NCI-H524 (cell line): ENCODE measurements at regions not wholly inside any gene's neighbourhood (a gene's known extent, or its start where the extent isn't known, plus 50 kb on each side); places are given as distances from the start of the nearest gene placed in this dataset.

Experiments used
- DNase-seq, 2 experiments: peaks; one replicate each; lab custom pipeline; 2025; lab: John Stamatoyannopoulos, UW

- DNase-seq: no peak
Observed at GRCh38 chr3:40995271-40995670, 204.0 kb upstream of the CTNNB1 start.

- DNase-seq: no peak
Observed at GRCh38 chr3:40996382-40996781, 202.9 kb upstream of the CTNNB1 start.

GRCh38 chr3:40996827-40997710 lies 202.2 kb upstream of the CTNNB1 start:
- no peak for DNase-seq

DNA sequence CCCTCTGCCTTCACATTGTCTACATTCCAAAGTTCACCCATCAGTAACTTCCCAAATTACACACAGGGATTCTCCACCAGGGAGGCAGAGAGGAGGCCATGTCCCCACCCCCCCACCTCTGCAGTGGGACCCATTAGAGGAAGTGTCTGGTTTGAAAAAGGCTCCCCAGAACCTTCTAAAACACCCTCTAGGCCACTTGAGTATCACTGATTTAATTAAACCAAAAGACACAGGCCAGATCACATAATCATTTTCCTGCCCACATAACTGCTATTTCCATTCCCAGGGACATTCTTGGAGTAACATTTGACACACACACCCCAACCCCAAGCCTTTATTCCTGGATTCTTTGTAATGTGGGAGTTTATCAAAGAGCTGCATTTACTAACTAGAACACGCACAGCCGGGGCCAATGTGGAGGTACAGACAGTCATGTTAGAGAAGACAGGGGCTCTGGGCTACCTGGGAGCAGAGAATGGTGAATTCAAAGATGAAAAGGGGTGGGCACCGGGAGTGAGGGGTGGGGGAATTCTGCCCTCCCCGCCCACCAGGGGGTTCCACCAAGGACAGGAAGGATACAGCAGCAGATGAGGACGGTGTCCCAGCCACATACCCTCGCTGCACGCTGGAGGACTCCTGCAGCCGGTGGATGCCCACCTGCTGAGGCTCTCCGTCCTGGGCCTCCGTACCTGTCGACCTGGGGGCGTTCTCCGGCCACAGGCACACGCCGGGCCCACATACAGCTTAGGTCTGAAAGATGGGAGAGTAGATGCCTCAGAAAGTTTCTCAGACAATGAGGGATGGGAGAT lies 201.4 kb upstream of the CTNNB1 start:
- no peak for DNase-seq

- DNase-seq: no peak
Observed at GRCh38 chr3:40999682-41000081, 199.6 kb upstream of the CTNNB1 start.

GRCh38 chr3:41000471-41000870 lies 198.8 kb upstream of the CTNNB1 start:
- DNase-seq: no peak

- DNase-seq: no peak
Observed at GRCh38 chr3:41001556-41001955, 197.7 kb upstream of the CTNNB1 start.

DNA sequence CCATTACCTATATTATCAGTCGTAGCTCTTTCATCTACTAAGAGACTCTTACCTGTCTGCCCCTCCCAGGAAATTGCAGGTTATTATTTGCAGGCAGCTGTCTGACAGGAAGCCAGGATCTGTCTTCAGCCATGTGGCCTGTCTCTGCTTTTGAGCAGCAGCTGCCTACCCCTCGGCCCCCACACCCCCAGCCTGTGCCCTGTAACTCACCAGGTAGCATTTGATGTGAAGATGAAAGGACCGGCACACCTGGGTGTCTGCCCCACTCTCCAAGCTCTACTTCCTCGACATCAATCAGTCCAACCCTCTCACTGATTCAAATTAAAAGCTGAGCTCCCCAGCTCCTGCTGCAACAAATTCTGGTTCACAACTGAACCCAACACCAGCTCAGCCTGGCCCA lies 197.2 kb upstream of the CTNNB1 start:
- DNase-seq: no peak

DNA sequence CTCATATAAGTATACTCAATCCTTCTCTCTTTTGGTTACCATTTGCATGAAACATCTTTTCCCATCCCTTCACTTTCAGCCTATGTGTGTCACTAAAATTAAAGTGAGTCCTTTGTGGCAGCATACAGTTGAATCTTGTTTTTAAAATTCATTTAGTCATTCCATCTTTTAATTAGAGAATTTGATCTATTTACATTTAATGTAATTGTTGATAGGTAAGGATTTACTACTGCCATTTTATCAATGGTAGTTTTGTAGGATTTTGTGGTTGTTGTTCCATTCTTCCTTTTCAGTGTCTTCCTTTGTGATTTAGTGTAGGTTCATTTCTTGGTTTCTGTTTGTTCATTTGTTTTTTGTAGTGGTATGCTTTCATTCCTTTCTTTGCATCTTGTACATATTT lies 191.9 kb upstream of the CTNNB1 start:
- DNase-seq: no peak

- DNase-seq: no peak
Observed at GRCh38 chr3:41011854-41012253, 187.5 kb upstream of the CTNNB1 start.

- DNase-seq: no peak
Observed at GRCh38 chr3:41018855-41019254, 180.4 kb upstream of the CTNNB1 start.

- DNase-seq: no peak
Observed at GRCh38 chr3:41024031-41024836, 175.1 kb upstream of the CTNNB1 start.

- peak in 1 of 2 experiments; percentile 72 for DNase-seq
Observed at GRCh38 chr3:41026394-41027177, 172.7 kb upstream of the CTNNB1 start.

DNA sequence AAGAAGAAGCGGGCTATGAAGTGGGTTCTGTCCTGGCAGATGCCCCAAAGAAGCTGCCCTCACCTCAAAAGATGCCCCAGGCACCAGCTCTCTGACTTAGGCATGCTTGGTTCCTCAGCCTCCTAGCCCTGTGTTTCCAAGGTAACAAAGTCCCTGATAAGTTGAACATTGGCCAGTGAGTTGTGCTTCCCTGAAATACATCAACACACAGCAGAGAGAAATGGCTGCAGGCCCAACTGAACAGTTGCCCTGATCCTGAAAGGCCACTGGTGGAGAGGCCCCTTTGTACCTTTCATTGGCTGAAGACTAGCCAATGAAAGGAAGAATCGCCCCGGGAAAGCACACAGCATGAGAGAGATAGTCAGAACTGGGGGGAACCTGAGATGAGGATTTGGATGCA lies 169.9 kb upstream of the CTNNB1 start:
- DNase-seq: no peak

GRCh38 chr3:41030220-41030619 lies 169.1 kb upstream of the CTNNB1 start:
- DNase-seq: no peak

GRCh38 chr3:41031401-41031800 lies 167.9 kb upstream of the CTNNB1 start:
- DNase-seq: no peak

GRCh38 chr3:41033956-41034519 lies 165.3 kb upstream of the CTNNB1 start:
- no peak for DNase-seq

- no peak for DNase-seq
Observed at GRCh38 chr3:41035456-41036022, 163.8 kb upstream of the CTNNB1 start.

- DNase-seq: no peak
Observed at GRCh38 chr3:41037651-41038334, 161.5 kb upstream of the CTNNB1 start.

GRCh38 chr3:41040256-41040655 lies 159.0 kb upstream of the CTNNB1 start:
- no peak for DNase-seq
